ENCODE measurements at regions not wholly inside any gene's neighbourhood (a gene's known extent, or its start where the extent isn't known, plus 50 kb on each side); places are given as distances from the start of the nearest gene placed in this dataset.
A peak's percentile ranks its signal among the peaks of the same experiment; 100 is the strongest.
"Not testable (repeated sequence)": the region's sequence is repeated elsewhere in the genome, so short reads cannot be mapped to it uniquely, and the experiment has no call there.

DNA sequence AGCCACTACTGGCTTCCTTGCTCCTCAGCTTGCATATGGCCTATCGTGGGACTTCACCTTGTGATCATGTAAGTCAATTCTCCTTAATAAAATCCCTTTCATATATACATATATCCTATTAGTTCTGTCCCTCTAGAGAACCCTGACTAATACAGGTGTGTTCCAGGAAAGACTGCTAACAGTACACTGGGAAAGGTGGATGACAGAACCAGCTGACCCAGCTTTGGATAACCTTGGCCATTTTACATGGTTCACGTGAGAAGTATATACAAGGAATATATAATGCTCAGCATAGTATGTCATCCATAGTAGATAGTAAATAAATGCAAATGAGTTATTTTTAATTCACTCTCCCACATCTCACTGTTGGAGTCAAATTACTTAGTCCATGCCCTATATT, 1003.5 kb downstream of the SORCS3 start:
- no peak for DNase-seq (ENCODE audit: low read depth)

DNA sequence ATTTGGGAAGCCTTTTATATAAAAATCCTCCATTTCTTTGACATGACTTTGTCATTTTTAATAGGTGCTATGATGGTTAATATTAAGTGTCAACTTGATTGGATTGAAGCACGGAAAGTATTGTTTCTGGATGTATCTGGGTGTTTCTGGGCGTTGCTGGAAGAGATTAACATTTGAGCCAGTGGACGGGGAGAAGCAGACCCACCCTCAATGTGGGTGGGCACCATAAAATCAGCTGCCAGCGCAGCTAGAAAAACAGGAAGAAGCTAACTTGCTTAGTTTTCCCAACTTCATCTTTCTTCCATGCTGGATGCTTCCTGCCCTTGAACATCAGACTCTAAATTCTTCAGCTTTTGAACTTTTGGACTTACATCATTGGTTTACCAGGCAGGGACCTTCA, 1003.0 kb downstream of the SORCS3 start:
- DNase-seq (ENCODE audit: low read depth), result no peak

DNA sequence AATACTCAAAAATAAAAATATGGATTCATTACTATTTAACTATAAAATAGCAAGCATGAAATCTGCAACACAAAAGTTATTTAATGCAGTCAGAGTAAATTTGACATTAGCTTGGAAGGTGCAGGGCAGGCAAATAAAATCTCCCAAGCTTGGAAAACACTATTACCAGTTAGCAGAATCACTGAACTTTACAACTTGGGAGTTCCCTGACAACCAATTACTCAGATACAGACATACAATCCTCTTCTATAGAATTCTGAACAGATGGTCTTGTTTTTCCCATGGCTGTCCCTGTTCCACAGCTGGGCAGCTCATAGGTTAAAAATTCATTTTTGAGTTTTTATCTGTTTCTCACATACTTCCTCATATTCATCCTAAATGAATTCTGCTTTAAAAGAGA, 1002.6 kb downstream of the SORCS3 start:
- no peak for DNase-seq (ENCODE audit: low read depth)

DNA sequence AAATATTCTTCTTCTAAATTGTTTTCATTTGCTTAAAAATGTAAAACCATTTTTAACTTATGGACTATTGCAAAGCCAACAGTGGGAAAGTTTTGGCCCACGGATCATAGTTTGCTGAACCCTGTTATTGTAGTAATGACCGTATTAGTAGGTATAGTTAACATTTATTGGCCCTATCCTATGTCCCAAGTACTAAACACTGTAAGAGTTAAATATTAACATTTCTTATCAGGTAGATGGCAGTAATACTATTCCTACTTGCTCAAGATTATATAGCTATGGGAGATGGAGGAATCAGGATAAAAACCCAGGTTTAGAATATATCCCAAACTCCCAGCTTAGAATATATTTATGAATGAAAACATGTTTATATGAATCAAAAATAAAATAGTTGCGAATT, 993.2 kb downstream of the SORCS3 start:
- no peak for DNase-seq (ENCODE audit: low read depth)

DNA sequence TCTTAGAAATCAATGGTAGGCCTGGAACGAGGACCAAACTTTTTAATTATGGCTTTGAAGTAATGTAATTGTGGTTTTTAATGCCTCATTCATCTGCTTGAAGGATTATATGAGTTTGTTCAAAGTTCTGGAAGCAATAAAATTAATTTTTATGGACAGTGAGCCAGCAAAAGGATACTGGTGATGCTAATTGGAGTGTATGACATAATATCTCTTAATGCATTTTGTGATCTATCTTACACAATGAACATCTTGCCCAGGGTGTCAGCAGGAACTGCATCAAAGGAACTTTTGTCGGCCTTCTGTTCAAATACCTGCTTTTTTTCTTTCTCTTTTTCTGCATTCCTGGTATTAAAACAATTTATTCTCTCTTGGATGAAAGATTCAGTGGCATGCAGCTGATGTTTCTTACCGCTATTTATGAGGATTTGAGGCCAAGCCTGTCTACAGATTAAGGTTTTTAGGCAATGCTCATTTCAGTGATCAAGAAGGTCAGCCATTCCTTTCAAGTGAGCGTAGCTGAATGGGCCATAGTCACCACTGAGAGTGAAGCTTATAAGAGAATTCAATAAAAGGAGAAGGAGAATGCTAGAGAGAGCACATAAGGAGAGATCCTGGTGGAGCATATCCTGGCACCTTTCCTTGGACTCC, 974.8 kb downstream of the SORCS3 start:
- DNase-seq (ENCODE audit: low read depth), result no peak

DNA sequence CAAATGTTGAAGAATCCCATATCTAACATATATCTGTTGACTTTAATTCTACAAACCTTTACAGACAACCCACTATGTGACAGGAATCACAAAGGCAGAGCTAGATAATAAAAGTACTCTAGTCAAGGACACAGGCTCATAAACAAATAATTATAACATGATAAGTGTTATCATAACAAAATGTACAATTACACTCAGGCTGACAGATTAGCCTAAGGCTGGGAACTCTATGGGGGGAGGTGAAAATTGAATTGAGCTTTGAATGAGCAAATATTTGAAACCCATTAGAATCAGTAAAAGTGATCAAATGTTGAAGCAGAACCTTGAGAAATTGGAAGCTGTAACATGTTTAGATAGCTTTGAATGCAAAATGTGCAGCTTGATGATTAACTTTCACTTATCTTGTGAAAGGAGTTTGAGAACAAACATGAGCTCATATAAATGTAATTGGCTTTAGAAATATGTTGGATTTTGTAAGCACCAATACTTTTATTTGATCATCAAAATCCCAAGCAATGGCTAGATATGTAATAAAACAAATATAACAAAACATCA, 970.2 kb downstream of the SORCS3 start:
- DNase-seq (ENCODE audit: low read depth), result no peak

DNA sequence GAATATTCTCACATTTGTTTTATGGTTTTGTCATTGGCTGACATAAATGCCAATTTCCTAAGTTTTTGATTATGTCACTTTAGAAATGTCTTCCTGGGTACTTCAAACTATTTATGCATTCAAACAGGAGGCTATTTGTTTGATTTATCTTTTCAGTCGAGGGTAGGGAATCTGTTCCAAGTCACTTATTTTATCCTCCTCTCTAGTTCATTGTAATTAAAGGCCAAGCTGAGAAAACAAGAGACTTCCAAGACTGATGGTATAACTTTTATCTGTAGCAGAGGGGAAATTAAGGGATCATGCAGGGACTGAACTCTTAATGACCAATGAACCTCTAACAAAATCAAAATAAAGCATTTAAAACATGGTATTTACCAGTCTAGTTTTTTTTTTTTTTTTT, 968.4 kb downstream of the SORCS3 start:
- DNase-seq (ENCODE audit: low read depth), result no peak

DNA sequence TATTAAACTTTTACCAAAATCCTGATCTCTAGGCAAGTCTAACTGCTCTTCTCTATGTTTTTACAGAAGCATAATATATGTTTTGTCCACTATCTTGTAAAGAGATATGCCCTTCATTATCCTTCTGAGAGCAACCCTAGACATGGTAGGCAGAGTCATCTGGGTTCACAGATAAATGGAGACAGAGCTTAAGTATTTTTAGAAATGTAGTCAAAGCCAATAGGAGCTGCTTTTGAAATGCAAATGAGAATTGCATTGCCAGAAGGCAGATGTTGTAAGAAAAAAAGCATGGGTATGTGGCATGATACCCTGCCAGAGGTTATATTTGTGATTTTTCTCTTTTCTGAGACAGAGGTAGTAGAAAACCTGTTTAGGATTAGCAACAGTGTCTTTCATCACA, 964.8 kb downstream of the SORCS3 start:
- no peak for DNase-seq (ENCODE audit: low read depth)

DNA sequence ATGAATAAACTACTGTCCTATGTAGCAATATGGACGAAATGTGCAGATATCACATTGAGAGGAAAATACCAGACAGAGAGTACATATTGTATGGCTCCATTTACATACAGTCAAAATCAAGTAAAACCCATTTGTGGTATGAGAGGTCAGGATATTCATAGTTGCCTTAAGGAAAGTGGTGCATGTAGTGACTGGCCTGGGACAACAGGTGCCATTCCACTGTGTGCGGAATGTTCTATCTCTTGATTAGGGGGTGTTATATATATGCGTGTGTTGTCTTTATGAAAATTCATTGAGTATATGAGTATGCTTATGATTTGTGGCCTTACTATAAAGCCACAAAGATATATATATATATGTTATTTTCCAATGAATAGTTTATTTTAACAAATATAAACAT, 964.0 kb downstream of the SORCS3 start:
- DNase-seq (ENCODE audit: low read depth), result no peak

DNA sequence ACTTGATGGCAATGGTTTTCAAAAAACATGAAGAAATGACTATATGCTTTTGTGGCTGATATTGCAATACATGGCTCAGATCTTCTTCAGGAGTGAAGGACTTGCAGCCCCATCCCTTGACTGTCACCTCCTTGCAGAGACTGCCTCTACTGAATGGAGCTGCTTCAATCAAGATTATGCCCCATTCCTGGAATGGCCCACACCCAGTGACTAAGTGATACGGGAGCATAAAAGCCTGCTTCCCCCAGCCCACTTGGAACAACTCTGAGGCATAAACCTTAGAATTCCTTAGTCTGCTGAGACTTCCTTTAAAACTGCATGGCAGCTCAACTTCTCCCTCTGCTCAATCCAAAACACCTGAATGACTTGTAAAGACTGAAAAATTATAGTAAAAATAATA, 957.1 kb downstream of the SORCS3 start:
- DNase-seq (ENCODE audit: low read depth), result no peak

DNA sequence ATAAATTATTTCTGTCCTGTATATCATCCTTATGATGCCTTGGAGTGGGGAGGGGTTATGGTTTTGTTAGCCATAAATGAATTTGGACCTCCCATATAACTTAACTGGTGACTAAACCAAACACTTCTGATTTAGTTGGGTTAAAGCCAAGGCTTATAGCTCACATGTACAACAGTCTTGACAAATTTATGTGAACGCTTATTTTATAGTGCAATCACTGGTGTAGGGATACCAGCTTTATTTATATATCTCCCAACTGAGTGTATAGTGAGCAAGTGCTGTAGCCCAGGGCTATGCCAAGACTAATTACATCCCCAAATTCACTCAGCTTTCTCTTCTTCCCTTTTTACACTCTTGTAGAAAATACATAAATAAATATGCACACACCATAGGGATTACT, 956.2 kb downstream of the SORCS3 start:
- no peak for DNase-seq (ENCODE audit: low read depth)

DNA sequence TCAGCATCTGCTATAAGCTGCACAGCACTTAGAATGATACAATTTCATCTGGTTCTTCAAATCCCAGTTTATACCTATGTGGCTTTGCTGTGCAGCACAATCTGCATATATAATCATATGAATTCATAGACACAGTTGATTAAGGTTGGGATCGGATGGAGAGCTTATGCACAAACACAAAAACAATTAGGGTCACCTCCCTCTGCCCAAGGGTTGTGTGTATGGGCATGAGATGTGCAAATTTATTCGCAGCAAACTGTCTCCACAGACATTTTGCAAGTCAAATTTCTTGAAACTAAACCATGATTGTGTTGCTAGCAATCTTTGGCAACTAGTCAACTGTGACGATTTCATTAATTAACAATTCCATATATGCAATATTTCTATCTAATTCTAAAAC, 955.7 kb downstream of the SORCS3 start:
- no peak for DNase-seq (ENCODE audit: low read depth)

DNA sequence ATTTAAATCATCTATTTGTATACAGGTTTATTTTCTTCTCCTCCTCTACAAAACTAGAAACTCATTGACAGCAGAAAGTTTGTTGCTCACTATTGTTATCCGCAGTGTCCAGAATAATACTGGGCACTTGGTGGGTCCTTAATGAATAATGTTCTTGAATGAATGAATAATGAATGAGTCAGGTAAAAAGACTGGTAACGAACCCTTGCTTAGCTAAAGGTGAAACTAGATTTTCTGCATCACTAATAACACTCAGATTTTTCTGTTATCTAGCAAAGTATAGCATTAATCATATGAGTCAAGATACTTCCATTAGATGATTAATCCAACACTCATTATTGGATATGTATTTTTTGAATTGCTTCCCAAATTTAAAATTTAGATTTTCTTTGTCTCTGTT, 953.2 kb downstream of the SORCS3 start:
- no peak for DNase-seq (ENCODE audit: low read depth)

DNA sequence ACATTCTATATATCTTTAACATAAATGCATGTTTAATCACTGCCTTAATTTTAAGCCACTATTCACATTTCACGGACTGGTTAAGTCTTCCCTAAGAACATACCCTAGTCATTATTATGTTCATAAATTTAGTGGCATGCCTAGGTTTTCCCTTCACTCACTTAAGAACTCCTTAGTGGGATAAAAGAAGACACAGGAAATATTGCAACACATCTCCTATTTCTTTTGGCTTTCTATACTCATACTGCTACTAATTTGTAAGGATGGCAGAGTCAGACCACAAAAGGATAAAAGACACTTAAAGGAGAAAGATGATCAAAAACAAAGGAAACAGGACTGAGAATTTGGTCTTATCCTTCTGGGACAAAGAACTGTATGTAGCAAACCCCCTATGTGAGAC, 951.4 kb downstream of the SORCS3 start:
- DNase-seq (ENCODE audit: low read depth), result no peak

DNA sequence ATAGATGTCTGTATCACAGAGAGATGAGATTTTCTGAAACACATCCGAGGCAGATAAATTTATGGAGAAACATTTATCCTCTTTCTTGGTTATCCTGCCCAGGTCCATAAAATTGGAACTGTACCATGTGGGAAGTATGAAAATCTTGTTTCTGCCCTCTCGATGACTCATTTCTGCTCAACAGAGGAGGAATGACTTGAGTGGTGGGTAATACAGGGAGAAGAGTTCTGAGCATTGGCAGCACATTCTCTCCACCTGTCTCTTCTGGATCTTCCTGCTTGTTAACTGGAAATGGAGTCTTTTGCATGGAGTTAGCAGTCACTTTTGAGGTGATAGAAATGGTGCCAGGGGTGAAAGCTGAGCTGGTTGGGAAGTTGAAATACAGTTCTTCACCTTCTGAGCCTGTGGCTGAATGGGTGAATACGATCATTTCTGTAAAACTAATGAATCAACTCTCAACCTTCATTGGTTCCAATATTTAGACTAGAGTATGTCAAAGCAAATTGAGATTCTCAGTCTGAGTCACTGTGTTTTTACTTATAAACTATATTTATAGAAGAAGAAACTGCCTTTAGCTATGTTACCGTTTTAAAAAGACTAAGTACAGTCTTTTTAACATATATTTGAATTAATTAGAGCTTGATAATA, 945.5 kb downstream of the SORCS3 start:
- DNase-seq (ENCODE audit: low read depth), result peak; percentile 6

DNA sequence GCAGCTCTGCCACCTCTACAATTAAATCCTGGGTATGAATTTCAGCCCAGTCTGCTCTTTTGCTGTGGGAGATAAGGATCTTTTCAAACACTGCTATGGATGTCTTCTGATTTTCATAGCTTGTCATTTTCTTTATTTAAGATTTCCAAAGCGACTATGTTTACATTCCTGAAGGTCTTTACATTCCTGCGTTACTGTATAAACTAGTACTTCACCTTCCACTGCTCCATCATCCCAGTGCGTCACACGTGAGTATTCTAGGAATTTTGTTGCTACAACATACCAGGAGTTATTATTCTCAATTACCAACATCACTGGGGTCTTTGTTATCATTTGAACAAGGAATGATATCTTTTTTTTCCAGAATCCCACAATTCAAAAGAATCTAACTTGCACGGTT, 944.7 kb downstream of the SORCS3 start:
- DNase-seq (ENCODE audit: low read depth), result peak; percentile 58

DNA sequence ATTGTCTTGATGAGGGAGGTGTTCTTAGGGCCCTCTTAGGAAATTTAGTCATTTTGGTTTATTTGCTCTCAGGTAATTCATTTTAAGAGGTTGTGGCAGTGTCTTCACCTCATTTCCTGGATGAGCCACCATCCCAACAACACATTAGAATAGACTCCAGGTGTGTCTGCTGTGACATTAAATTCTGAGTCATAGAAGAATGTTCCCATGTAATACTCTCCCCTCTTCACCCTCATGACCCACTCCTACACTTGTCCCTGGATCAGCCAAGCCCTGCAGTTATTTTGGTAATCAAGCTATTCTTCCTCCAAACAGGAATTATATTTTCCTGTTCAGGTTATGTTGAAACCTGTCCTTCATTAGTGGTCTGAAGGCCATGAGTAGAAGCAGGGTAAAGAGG, 944.1 kb downstream of the SORCS3 start:
- DNase-seq (ENCODE audit: low read depth), result no peak

DNA sequence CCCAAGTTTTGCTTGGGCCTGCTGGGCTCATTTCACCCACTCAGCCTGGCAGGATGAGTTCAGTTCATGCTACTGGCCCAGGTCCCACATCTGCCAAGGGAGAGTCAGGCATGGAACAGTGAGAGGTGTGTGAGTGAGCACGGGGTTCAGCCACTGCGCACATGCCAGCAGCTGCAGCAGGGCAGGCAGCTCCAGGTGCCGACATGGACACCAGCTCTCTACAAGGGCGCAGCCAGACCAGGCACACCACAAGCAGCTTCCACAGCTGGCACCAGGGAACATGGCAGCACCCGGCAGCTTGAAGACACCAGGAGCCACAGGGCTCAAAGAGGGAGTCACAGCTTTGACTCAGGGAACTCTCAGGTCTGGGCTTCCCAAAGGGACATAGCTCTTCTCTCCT, 938.0 kb downstream of the SORCS3 start:
- no peak for DNase-seq (ENCODE audit: low read depth)

DNA sequence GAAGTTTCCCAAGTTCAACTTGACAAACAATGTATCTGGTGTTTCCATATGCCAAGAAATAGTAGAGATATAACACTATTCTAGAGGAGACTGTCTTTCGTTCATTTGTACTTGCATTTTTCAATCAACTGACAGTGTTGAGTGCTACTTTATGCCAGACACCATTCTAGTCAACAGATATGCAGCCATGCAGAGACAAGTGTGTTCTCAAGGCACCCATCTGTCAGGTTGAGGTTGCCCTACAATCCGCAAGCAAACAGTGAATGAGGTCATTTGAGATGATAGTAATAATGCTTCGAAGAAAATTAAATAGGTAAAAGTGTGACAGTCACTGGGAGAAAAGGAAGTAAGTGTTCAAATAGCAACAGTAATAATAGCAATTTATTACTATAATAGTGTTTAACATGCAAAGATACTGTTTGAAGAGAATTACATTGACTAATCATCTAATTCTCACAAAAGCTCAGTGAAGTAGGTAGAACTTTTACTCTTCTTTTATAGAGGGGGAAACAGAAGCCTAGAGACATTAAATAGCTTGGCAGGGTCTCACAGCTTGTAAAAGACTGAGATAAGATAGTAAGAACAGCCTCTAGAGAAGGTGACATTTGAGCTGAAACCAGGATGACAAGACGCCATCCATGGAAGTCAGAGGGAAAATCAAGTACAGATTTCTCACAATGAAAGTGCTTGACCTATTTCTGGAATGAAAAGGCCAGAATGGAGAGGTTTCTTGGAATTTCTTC, 936.9 kb downstream of the SORCS3 start:
- DNase-seq (ENCODE audit: low read depth), result no peak

DNA sequence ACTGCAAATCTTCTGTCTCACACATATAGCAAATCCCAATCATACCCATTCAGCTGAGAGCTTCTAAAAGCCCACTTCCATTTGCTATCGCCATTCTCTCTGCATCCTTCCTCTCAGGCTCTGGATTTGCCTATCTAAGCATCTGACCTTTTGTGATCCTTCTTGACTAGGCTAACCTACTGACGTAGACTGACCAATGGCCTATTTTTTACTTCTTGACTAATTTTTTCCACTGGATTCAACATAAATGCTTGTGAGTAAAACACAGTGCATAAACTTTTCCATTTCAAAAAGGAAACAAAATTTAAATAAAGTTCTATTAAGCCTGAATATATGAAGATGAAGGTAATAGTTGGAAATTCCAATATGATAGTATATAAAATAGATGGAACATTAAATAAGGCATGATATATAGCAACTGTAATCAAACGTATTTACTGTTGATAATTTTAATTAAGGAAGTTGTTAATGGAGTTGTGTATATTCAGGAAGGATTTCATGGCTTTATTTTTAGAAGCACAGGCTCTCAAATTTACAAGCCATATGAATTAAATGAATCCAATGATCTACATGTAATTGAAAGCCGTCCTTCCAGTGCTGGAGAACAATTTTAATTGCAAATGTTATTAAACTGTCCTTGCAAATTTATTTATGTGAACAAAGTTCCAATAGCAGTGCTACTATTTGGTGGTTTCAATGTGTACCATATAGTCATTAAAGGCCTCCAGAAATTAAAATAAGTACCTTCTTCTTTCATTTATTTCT, 918.4 kb downstream of the SORCS3 start:
- no peak for DNase-seq (ENCODE audit: low read depth)

DNA sequence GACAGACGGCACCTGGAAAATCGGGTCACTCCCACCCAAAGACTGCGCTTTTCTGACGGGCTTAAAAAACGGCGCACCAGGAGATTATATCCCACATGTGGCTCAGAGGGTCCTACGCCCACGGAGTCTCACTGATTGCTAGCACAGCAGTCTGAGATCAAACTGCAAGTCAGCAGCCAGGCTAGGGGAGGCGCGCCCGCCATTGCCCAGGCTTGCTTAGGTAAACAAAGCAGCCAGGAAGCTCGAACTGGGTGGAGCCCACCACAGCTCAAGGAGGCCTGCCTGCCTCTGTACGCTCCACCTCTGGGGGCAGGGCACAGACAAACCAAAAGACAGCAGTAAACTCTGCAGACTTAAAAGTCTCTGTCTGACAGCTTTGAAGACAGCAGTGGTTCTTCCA, 909.4 kb downstream of the SORCS3 start:
- DNase-seq (ENCODE audit: low read depth), result not testable (repeated sequence)

DNA sequence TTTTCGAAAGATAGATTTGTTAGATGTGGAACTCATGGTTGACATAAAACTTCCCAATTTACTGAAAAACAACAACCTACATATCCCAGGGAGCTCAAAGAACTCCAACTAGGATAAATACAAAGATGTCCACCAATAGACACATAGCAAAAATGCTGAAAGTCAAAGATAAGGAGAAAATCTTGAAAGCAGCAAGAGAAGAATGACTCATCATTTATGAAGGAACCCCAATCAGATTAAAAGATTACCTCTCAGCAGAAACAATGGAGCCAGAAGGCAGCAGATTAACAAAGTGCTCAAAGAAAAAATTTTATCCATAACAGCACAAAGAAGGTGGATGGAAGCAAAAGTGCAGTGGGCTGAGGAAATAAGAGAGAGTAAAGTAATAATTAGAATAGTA, 908.6 kb downstream of the SORCS3 start:
- no peak for DNase-seq (ENCODE audit: low read depth)

DNA sequence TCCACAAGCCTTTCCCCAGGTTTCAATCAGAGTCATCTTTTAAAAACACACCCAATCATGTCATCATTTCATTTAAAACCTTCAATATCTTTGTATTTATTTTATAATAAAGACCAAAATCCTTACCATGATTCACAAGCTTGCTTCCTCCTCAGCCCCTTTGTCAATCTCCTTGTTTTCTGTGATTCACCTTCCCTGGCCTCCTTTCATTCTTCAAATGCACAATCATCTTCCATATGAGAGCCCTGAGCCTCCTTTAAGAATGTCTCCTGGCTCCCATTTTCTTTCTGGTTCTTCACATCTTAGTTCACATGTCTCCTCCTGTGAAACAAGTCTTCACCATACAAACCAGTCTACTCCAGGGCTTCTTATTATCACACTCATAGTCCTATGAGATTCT, 904.0 kb downstream of the SORCS3 start:
- no peak for DNase-seq (ENCODE audit: low read depth)

All from iris pigment epithelial cell (primary cell).